OCI-LY3 (cell line): ENCODE measurements at regions not wholly inside any gene's neighbourhood (a gene's known extent, or its start where the extent isn't known, plus 50 kb on each side); places are given as distances from the start of the nearest gene placed in this dataset.

Experiments
- H2AFZ ChIP-seq: fragments of 200-600, 300-600 bp; shearing (Covaris generic); 2 replicates; pipeline ENCODE4 v1.6.0; 2014; ENCODE audit warnings: antibody characterized with exemption, low read depth, low read length
- H3K27ac ChIP-seq: fragments of 200-600, 300-600 bp; sonication (generic); 2 replicates; pipeline ENCODE4 v1.5.1; 2014; ENCODE audit warnings: mild to moderate bottlenecking, low read length, moderate library complexity, mixed read lengths
- H3K27me3 ChIP-seq: fragments of 200-600, 300-600 bp; sonication (generic); 2 replicates; pipeline ENCODE4 v1.6.1; 2014; ENCODE audit warnings: low read depth, low read length, mixed read lengths
- H3K36me3 ChIP-seq: fragments of 200-600, 300-600 bp; sonication (generic); replicated peaks from 2 replicates; pipeline ENCODE3; 2014; ENCODE audit warnings: low read depth, low read length, mixed read lengths
- H3K4me1 ChIP-seq: fragments of 300-600, 200-600 bp; sonication (generic); 2 replicates; pipeline ENCODE4 v1.6.1; 2014; ENCODE audit warnings: low read length, mixed read lengths
- H3K4me2 ChIP-seq: fragments of 200-600, 300-600 bp; sonication (generic); 2 replicates; pipeline ENCODE4 v1.6.1; 2014; ENCODE audit warnings: low read length, mixed read lengths
- H3K4me3 ChIP-seq: fragments of 300-600, 200-600 bp; sonication (generic); 2 replicates; pipeline ENCODE4 v1.5.1; 2014; ENCODE audit warnings: antibody characterized with exemption, mild to moderate bottlenecking, low read length, moderate library complexity
- H3K79me2 ChIP-seq: fragments of 300-600, 200-600 bp; shearing (Covaris generic); 2 replicates; pipeline ENCODE4 v1.6.1; 2014; ENCODE audit warnings: mild to moderate bottlenecking, low read length, mixed read lengths
- H3K9ac ChIP-seq: fragments of 300-600, 200-600 bp; shearing (Covaris generic); 2 replicates; pipeline ENCODE4 v1.6.0; 2014; ENCODE audit warnings: mild to moderate bottlenecking, low read length, moderate library complexity
- H3K9me3 ChIP-seq: fragments of 200-600, 300-600 bp; shearing (Covaris generic); 2 replicates; pipeline ENCODE4 v1.6.1; 2014; ENCODE audit warnings: low read length, mixed read lengths; ENCODE audit not compliant: insufficient read depth
- H4K20me1 ChIP-seq: fragments of 200-600, 300-600 bp; sonication (generic); 2 replicates; pipeline ENCODE4 v1.6.1; 2016; ENCODE audit warnings: low read length, mixed read lengths; ENCODE audit not compliant: insufficient read depth
- CTCF ChIP-seq: fragments of 200-600, 300-600 bp; sonication (generic); IDR thresholded peaks from 2 replicates; pipeline ENCODE4 v1.5.1; 2014; ENCODE audit warnings: antibody characterized with exemption, low read length, low read depth
- EZH2phosphoT487 ChIP-seq: fragments of 200-600 bp; shearing (Covaris generic); IDR thresholded peaks from 2 replicates; pipeline ENCODE4 v1.6.1; 2018; ENCODE audit warnings: antibody characterized with exemption, mixed run types, low read depth

- Histone ChIP-seq H4K20me1 (no peaks in the 10 kb centered on the region), H3K9me3 (no peaks in the 10 kb centered on the region), H3K27me3 (no peaks in the 10 kb centered on the region), H3K4me1 (peaks cover 7% of the 10 kb centered on the region), H3K79me2 (no peaks in the 10 kb centered on the region), H3K4me3 (no peak overlapping the region), H3K4me2 (no peak overlapping the region), H2AFZ (no peak overlapping the region), H3K27ac (no peak overlapping the region), H3K9ac (no peak overlapping the region), H3K36me3 (no peaks in the 10 kb centered on the region)
- TF ChIP-seq CTCF (no peak), EZH2phosphoT487 (no peak)
These were observed 439.2 kb downstream of the PIK3C3 start for GRCh38 chr18:42394238-42394637.

DNA sequence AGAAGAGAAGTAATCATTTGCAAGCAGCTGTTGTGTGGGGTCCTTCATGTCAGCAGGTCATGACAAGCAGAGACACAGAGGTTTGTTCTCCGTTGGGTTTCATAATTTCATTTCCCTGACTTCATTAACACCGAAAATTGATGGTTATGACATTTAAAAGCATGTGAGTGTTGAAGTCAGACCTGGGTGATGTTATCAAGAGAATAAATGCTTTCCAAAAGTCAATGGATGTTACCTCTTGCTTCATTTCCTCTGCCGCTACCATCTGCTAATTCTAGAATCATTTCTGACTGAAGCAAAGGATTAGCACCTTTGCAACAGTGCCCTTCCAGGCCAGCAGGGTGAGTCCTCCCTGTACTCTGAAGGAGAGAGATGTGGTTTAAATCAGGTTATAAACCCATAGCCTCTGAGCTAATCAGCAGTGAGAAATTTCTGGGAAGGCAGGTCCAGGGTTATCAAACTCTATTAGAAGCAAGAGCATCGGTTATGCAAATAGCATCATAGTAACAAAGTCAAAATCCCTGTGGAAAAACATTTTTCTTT, 446.2 kb downstream of the PIK3C3 start:
- no peak overlapping the region for H3K27ac ChIP-seq
- no peaks in the 10 kb centered on the region for H3K4me1 ChIP-seq
- no peaks in the 10 kb centered on the region for H4K20me1 ChIP-seq
- H3K27me3 ChIP-seq = no peaks in the 10 kb centered on the region
- no peaks in the 10 kb centered on the region for H3K79me2 ChIP-seq
- no peak overlapping the region for H3K4me2 ChIP-seq
- no peaks in the 10 kb centered on the region for H3K9me3 ChIP-seq
- H3K4me3 ChIP-seq = no peak overlapping the region
- TF ChIP-seq EZH2phosphoT487 = no peak
- TF ChIP-seq CTCF = no peak; the same call in 1 of the 2 replicates
- H3K9ac ChIP-seq = no peak overlapping the region
- H2AFZ ChIP-seq = no peak overlapping the region
- no peaks in the 10 kb centered on the region for H3K36me3 ChIP-seq

- no peaks in the 10 kb centered on the region for H3K79me2 ChIP-seq
- H3K36me3 ChIP-seq = no peaks in the 10 kb centered on the region
- H3K27me3 ChIP-seq = no peaks in the 10 kb centered on the region
- H3K4me1 ChIP-seq = no peaks in the 10 kb centered on the region
- H3K4me3 ChIP-seq = no peak overlapping the region
- no peak overlapping the region for H3K9ac ChIP-seq
- TF ChIP-seq EZH2phosphoT487 = no peak
- TF ChIP-seq CTCF = no peak
- peak overlapping the region; percentile 9; the same call in 1 of the 2 replicates for H2AFZ ChIP-seq
- 0 out of 2 replicates have a peak, but pooled peaks cover 4% of the 10 kb centered on the region for H3K9me3 ChIP-seq
- no peak overlapping the region for H3K27ac ChIP-seq
- H3K4me2 ChIP-seq = no peak overlapping the region
- no peaks in the 10 kb centered on the region for H4K20me1 ChIP-seq
These were observed 449.1 kb downstream of the PIK3C3 start for GRCh38 chr18:42404151-42404550.

DNA sequence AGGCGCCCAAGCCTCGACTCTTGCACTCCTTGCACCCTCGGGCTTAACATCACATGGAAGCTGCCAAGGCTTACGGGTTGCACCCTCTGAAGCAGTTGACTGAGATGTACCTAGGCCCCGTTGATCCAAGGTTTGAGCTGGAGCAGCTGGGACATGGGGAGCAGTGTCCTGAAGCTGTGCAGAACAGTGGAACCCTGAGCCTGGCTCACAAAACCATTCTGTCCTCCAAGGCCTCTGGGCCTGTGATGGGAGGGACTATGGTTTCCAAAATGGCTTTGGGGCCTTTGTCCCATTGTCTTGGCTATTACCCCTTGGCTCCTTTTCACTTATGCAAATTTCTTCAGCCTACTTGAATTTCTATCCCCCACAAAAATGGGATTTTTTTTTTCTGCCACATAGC, 454.0 kb downstream of the PIK3C3 start:
- no peak overlapping the region for H3K4me3 ChIP-seq
- no peaks in the 10 kb centered on the region for H3K36me3 ChIP-seq
- no peak overlapping the region for H2AFZ ChIP-seq
- 0 out of 2 replicates have a peak, but pooled peaks cover 4% of the 10 kb centered on the region for H3K9me3 ChIP-seq
- no peak for TF ChIP-seq EZH2phosphoT487
- no peak for TF ChIP-seq CTCF
- no peaks in the 10 kb centered on the region for H3K79me2 ChIP-seq
- no peaks in the 10 kb centered on the region for H4K20me1 ChIP-seq
- no peaks in the 10 kb centered on the region for H3K27me3 ChIP-seq
- no peak overlapping the region for H3K4me2 ChIP-seq
- H3K4me1 ChIP-seq = peaks cover 8% of the 10 kb centered on the region
- no peak overlapping the region for H3K9ac ChIP-seq
- no peak overlapping the region for H3K27ac ChIP-seq
